Peyer's patch (tissue), 4 donors: ENCODE measurements at regions not wholly inside any gene's neighbourhood (a gene's known extent, or its start where the extent isn't known, plus 50 kb on each side); places are given as distances from the start of the nearest gene placed in this dataset.
A peak's percentile ranks its signal among the peaks of the same experiment; 100 is the strongest.

Experiments
- CTCF ChIP-seq, 6 experiments: fragments of 450-650 bp in 4 of 6; fragments of 200-600 bp in 2 of 6; sonication (generic) in 1 of 6; IDR thresholded peaks; one replicate each; pipeline ENCODE4 v1.5.1; 2017 to 2019; ENCODE audit warnings: antibody characterized with exemption in 6 of 6, mild to moderate bottlenecking in 3 of 6, moderate library complexity in 1 of 6
- POLR2A ChIP-seq, 2 donors: fragments of 450-650 bp; IDR thresholded peaks; one replicate each; pipeline ENCODE4 v1.5.1; 2017; ENCODE audit warnings: antibody characterized with exemption in 2 of 2, mild to moderate bottlenecking in 2 of 2, moderate library complexity in 2 of 2

GRCh38 chr11:101759771-101760450, 154.9 kb upstream of the CEP126 start:
- TF ChIP-seq CTCF (IDR thresholded peaks at IDR 0.05) (peak in 1 of 6 experiments; percentile 12), POLR2A (IDR thresholded peaks at IDR 0.05) (no peak)
